Stimulated activated naive CD8-positive, alpha-beta T cell treated with anti-CD3 and anti-CD28 coated beads, Interleukin-15, Interleukin-2, amounts not matched to agents 100 ng/mL and 50 ng/mL, for 24 hours (primary cell): ENCODE measurements at regions not wholly inside any gene's neighbourhood (a gene's known extent, or its start where the extent isn't known, plus 50 kb on each side); places are given as distances from the start of the nearest gene placed in this dataset.
"Not testable (repeated sequence)": the region's sequence is repeated elsewhere in the genome, so short reads cannot be mapped to it uniquely, and the experiment has no call there.

Experiments
- H3K27ac Mint-ChIP-seq: one replicate; pipeline ENCODE4 v1.8.0; 2021; ENCODE audit warnings: mild to moderate bottlenecking, mixed read lengths
- H3K27me3 Mint-ChIP-seq: one replicate; pipeline ENCODE4 v1.8.0; 2021; ENCODE audit warnings: mixed read lengths
- H3K36me3 Mint-ChIP-seq: one replicate; pipeline ENCODE4 v1.8.0; 2021; ENCODE audit warnings: low read depth, mixed read lengths
- H3K4me1 Mint-ChIP-seq: one replicate; pipeline ENCODE4 v1.8.0; 2021; ENCODE audit warnings: low read depth, mixed read lengths
- H3K4me3 Mint-ChIP-seq: one replicate; pipeline ENCODE4 v1.8.0; 2021; ENCODE audit warnings: mild to moderate bottlenecking, mixed read lengths
- H3K9me3 Mint-ChIP-seq: one replicate; pipeline ENCODE4 v1.8.0; 2021; ENCODE audit warnings: mixed read lengths

- Mint-ChIP-seq H3K4me3 (no peak overlapping the region), H3K9me3 (no peaks in the 10 kb centered on the region), H3K27ac (no peak overlapping the region), H3K36me3 (no peaks in the 10 kb centered on the region), H3K27me3 (no peaks in the 10 kb centered on the region), H3K4me1 (no peaks in the 10 kb centered on the region)
These were observed 500.3 kb upstream of the LMCD1 start for GRCh38 chr3:8001307-8001706.

DNA sequence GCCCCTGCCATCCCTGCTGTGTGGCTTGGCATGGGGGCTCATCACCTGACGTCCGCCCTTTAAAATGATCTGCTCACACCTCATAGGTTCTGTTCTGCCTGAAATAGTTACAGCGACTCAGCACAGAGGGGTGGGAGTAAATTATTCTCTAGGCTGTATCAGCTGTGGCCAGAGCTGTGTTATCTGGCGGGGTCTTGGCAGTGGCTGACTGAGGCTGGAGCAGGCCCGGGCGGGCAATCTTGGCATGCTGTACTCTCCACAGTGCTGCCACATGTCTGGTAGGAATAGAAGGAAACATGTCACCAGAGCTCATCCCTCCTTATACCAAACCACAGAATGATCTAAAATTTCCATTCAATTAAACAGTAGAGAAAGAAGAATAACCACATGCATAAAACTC is 499.9 kb upstream of the LMCD1 start:
- H3K4me3 Mint-ChIP-seq, result no peak overlapping the region
- no peaks in the 10 kb centered on the region for H3K4me1 Mint-ChIP-seq
- no peaks in the 10 kb centered on the region for H3K27me3 Mint-ChIP-seq
- no peak overlapping the region for H3K27ac Mint-ChIP-seq
- no peaks in the 10 kb centered on the region for H3K36me3 Mint-ChIP-seq
- H3K9me3 Mint-ChIP-seq, result no peaks in the 10 kb centered on the region

GRCh38 chr3:8011902-8012301 is 489.7 kb upstream of the LMCD1 start:
- H3K4me1 Mint-ChIP-seq, result no peaks in the 10 kb centered on the region
- H3K36me3 Mint-ChIP-seq, result no peaks in the 10 kb centered on the region
- no peak overlapping the region for H3K27ac Mint-ChIP-seq
- H3K4me3 Mint-ChIP-seq, result no peak overlapping the region
- H3K27me3 Mint-ChIP-seq, result no peaks in the 10 kb centered on the region
- peaks cover 5% of the 10 kb centered on the region for H3K9me3 Mint-ChIP-seq

DNA sequence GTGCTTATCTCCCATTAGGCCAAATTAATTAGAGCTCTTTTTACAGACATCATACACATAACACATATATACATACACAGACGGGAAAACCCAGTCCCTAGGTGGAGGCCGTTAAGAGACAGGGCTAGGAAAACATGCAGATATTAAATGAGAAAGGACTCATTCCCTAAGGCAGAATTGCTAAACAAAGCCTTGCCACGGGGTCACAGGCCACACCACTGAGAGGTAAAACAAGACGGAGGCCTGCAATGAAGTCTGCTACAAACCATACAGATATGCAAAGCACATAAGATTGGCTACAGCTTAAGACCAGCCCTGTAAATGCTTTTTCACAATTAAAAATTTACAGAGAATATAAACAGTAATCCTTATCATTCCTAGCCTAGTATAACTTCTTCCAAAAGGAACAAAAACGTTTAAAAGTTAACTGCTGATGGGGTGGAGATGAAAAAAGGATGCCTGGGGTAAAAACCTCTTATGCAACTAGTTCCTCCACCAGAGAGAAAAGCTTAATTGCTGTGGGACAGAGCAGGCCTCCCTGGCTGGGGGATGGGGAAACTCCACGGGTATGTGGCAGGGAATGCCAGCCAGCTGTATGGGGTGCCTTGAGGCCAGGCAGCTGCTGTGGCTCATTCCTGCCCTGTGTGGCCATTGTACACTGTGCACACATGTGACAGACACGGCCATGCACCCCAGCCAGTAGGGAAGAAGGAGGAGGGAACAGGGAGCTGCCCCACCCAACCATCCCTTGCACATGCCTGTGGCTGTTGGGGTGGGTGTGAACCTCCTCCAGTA is 481.4 kb upstream of the LMCD1 start:
- Mint-ChIP-seq H3K27me3 (no peaks in the 10 kb centered on the region), H3K9me3 (peaks cover 15% of the 10 kb centered on the region)

GRCh38 chr3:8027954-8028353 is 473.7 kb upstream of the LMCD1 start:
- H3K4me3 Mint-ChIP-seq, result no peak overlapping the region
- no peaks in the 10 kb centered on the region for H3K27me3 Mint-ChIP-seq
- H3K36me3 Mint-ChIP-seq, result no peaks in the 10 kb centered on the region
- no peaks in the 10 kb centered on the region for H3K4me1 Mint-ChIP-seq
- H3K9me3 Mint-ChIP-seq, result peaks cover 9% of the 10 kb centered on the region
- H3K27ac Mint-ChIP-seq, result no peak overlapping the region

More for the DNA sequence above, 481.4 kb upstream of the LMCD1 start:
- H3K36me3 Mint-ChIP-seq, result no peaks in the 10 kb centered on the region
- H3K4me3 Mint-ChIP-seq, result no peak overlapping the region
- H3K27ac Mint-ChIP-seq, result no peak overlapping the region
- H3K4me1 Mint-ChIP-seq, result no peaks in the 10 kb centered on the region

GRCh38 chr3:8050283-8050682 is 451.3 kb upstream of the LMCD1 start:
- no peak overlapping the region for H3K27ac Mint-ChIP-seq
- H3K36me3 Mint-ChIP-seq, result no peaks in the 10 kb centered on the region
- no peaks in the 10 kb centered on the region for H3K27me3 Mint-ChIP-seq
- H3K4me1 Mint-ChIP-seq, result no peaks in the 10 kb centered on the region
- no peak overlapping the region for H3K4me3 Mint-ChIP-seq
- H3K9me3 Mint-ChIP-seq, result no peaks in the 10 kb centered on the region

GRCh38 chr3:8052659-8053058 is 449.0 kb upstream of the LMCD1 start:
- H3K4me1 Mint-ChIP-seq, result no peaks in the 10 kb centered on the region
- H3K27me3 Mint-ChIP-seq, result no peaks in the 10 kb centered on the region
- H3K4me3 Mint-ChIP-seq, result no peak overlapping the region
- no peaks in the 10 kb centered on the region for H3K36me3 Mint-ChIP-seq
- no peaks in the 10 kb centered on the region for H3K9me3 Mint-ChIP-seq
- H3K27ac Mint-ChIP-seq, result no peak overlapping the region

DNA sequence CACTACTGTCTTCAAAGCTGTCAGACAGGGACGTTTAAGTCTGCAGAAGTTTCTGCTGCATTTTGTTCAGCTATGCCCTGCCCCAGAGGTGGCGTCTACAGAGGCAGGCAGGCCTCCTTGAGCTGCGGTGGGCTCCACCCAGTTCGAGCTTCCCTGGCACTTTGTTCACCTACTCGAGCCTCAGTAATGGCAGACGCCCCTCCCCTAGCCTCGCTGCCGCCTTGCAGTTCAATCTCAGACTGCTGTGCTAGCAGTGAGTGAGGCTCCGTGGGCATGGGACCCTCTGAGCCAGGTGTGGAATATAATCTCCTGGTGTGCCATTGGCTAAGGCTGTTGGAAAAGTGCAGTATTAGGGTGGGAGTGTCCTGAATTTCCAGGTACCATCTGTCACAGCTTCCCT is 433.5 kb upstream of the LMCD1 start:
- H3K4me1 Mint-ChIP-seq, H3K27me3 Mint-ChIP-seq, H3K9me3 Mint-ChIP-seq, H3K27ac Mint-ChIP-seq, H3K36me3 Mint-ChIP-seq, H3K4me3 Mint-ChIP-seq: not testable (repeated sequence)

GRCh38 chr3:8069471-8069870 is 432.2 kb upstream of the LMCD1 start:
- no peaks in the 10 kb centered on the region for H3K4me1 Mint-ChIP-seq
- H3K27ac Mint-ChIP-seq, result no peak overlapping the region
- H3K4me3 Mint-ChIP-seq, result no peak overlapping the region
- peaks cover 5% of the 10 kb centered on the region for H3K9me3 Mint-ChIP-seq
- H3K27me3 Mint-ChIP-seq, result no peaks in the 10 kb centered on the region
- no peaks in the 10 kb centered on the region for H3K36me3 Mint-ChIP-seq

DNA sequence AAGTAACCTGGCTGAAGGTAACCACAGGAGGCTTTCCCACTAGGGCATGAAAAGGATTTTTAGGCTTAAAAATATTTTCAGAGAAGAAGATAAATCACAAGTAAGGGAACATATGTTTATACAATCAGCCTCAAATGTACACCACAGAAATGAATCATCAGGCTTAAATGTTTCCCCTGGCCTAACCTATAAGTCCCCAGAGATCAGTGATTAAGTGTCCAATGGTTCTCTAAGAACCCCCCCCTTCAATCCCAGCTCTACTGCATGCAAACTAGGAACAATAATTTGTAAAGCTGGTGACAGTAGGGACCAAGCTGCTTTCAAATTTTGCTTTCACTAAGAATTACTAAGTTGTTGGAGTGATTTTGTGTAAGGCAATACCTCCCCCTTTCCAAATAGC is 431.6 kb upstream of the LMCD1 start:
- peaks cover 5% of the 10 kb centered on the region for H3K9me3 Mint-ChIP-seq
- H3K4me1 Mint-ChIP-seq, result no peaks in the 10 kb centered on the region
- no peaks in the 10 kb centered on the region for H3K27me3 Mint-ChIP-seq
- no peak overlapping the region for H3K27ac Mint-ChIP-seq
- no peaks in the 10 kb centered on the region for H3K36me3 Mint-ChIP-seq
- H3K4me3 Mint-ChIP-seq, result no peak overlapping the region

DNA sequence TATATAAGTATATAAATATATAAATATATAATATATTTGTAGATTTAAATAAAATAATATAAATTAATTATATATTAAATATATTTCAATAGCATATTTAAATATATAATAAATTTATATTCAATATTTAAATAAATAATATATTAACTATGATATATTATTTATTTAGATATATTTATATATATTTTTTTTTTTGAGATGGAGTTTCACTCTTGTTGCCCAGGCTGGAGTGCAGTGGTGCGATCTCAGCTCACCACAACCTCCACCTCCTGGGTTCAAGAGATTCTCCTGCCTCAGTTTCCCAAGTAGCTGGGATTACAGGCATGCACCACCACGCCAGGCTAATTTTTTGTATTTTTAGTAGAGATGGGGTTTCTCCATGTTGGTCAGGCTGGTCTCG is 426.9 kb upstream of the LMCD1 start:
- not testable (repeated sequence) for H3K4me3 Mint-ChIP-seq, H3K27ac Mint-ChIP-seq, H3K36me3 Mint-ChIP-seq, H3K9me3 Mint-ChIP-seq, H3K27me3 Mint-ChIP-seq, H3K4me1 Mint-ChIP-seq

- Mint-ChIP-seq H3K27me3 (no peaks in the 10 kb centered on the region), H3K9me3 (no peaks in the 10 kb centered on the region), H3K4me3 (no peak overlapping the region), H3K4me1 (no peaks in the 10 kb centered on the region), H3K27ac (no peak overlapping the region), H3K36me3 (no peaks in the 10 kb centered on the region)
These were observed 424.5 kb upstream of the LMCD1 start for GRCh38 chr3:8077126-8077525.

GRCh38 chr3:8080464-8080863 is 421.2 kb upstream of the LMCD1 start:
- no peak overlapping the region for H3K27ac Mint-ChIP-seq
- no peaks in the 10 kb centered on the region for H3K9me3 Mint-ChIP-seq
- no peaks in the 10 kb centered on the region for H3K36me3 Mint-ChIP-seq
- H3K4me3 Mint-ChIP-seq, result no peak overlapping the region
- no peaks in the 10 kb centered on the region for H3K27me3 Mint-ChIP-seq
- H3K4me1 Mint-ChIP-seq, result no peaks in the 10 kb centered on the region

DNA sequence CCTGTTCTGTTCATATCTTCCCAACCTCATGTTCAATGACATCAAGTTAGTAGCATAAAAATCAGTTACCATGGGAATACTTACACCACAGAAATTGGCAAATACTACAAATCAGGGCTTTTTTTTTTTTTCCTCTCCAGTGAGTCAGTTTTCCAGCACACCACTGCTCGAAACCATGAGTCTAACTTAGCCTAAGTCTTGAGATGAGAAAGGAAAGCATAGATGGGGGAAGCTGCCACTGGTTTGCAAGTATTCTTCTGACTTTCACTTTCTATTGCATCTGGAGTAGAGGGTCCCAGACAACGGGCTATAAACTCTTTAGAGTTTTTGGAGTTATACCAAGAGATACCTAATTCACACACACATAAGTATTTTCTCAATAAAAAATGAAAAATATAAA is 416.1 kb upstream of the LMCD1 start:
- H3K27ac Mint-ChIP-seq, result no peak overlapping the region
- no peaks in the 10 kb centered on the region for H3K36me3 Mint-ChIP-seq
- no peaks in the 10 kb centered on the region for H3K4me1 Mint-ChIP-seq
- no peak overlapping the region for H3K4me3 Mint-ChIP-seq
- H3K9me3 Mint-ChIP-seq, result no peaks in the 10 kb centered on the region
- H3K27me3 Mint-ChIP-seq, result no peaks in the 10 kb centered on the region

DNA sequence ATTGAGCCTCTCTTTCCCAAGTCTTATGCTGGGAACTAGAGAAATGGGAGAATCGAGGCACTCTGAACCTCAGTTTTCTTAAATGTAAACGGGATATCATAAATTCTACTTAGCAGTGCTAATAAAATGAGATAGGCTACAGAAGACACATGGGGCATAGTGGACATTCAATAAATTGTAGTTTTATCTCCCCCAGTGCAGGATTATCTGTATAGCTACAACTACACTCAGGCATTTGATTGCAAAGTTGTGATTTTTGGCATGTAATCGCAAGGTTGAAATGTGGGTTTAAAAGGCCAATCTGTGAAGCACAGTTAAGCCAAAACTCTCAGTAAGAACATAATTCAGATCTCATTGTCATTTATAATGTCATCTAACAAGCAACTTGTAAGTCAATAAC is 413.7 kb upstream of the LMCD1 start:
- H3K4me3 Mint-ChIP-seq, result no peak overlapping the region
- H3K36me3 Mint-ChIP-seq, result no peaks in the 10 kb centered on the region
- H3K4me1 Mint-ChIP-seq, result no peaks in the 10 kb centered on the region
- H3K9me3 Mint-ChIP-seq, result no peaks in the 10 kb centered on the region
- no peak overlapping the region for H3K27ac Mint-ChIP-seq
- H3K27me3 Mint-ChIP-seq, result no peaks in the 10 kb centered on the region

DNA sequence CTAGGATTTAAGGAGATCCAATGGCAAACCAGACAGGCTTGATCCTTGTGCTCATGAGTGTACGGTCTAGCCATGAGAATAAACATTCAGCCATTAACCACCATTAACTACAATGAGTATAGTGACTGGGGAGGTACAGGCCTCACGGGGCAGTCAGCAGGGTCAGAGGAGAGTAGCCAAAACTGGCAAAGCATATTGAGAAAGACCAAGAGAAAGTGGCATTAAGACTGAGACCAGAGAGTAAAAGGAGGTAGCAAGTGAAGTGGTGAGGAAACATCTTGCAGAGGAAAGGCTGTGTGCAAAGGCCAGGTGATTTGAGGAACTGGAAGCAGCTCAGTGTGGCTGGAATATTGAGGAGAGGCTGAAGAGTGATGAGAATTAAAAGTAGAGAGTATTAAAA is 407.2 kb upstream of the LMCD1 start:
- H3K9me3 Mint-ChIP-seq, result no peaks in the 10 kb centered on the region
- no peak overlapping the region for H3K4me3 Mint-ChIP-seq
- H3K27ac Mint-ChIP-seq, result no peak overlapping the region
- no peaks in the 10 kb centered on the region for H3K4me1 Mint-ChIP-seq
- H3K27me3 Mint-ChIP-seq, result no peaks in the 10 kb centered on the region
- no peaks in the 10 kb centered on the region for H3K36me3 Mint-ChIP-seq
